Astrocyte (in vitro differentiated cells and primary cell): ENCODE measurements at regions not wholly inside any gene's neighbourhood (a gene's known extent, or its start where the extent isn't known, plus 50 kb on each side); places are given as distances from the start of the nearest gene placed in this dataset.

ENCODE experiments used
- DNase-seq: peaks from one replicate; pipeline ENCODE4 v3.0.0-alpha.2; 2010; ENCODE audit warnings: low read depth
- FAIRE-seq: peaks from 2 replicates; lab custom pipeline; 2011; peaks lifted over from hg19 to GRCh38; lab: Jason Lieb, UNC
- H2AFZ ChIP-seq: 2 replicates; pipeline ENCODE4 v1.6.0; 2012; ENCODE audit warnings: low read depth, low read length, inconsistent platforms
- H3K27ac ChIP-seq: 2 replicates; pipeline ENCODE4 v1.5.1; 2011; ENCODE audit warnings: low read depth, low read length, inconsistent platforms
- H3K27me3 ChIP-seq: 2 replicates; pipeline ENCODE4 v1.6.0; 2011; ENCODE audit warnings: low read length, inconsistent platforms; ENCODE audit not compliant: insufficient read depth
- H3K36me3 ChIP-seq: 2 replicates; pipeline ENCODE4 v1.5.1; 2011; ENCODE audit warnings: low read length, inconsistent platforms; ENCODE audit not compliant: insufficient read depth
- H3K4me1 ChIP-seq: 2 replicates; pipeline ENCODE4 v1.5.1; 2011; ENCODE audit warnings: low read length, inconsistent platforms; ENCODE audit not compliant: insufficient read depth
- H3K4me2 ChIP-seq: 2 replicates; pipeline ENCODE4 v1.6.0; 2012; ENCODE audit warnings: low read length, inconsistent platforms
- H3K4me3 ChIP-seq: 2 replicates; pipeline ENCODE4 v1.5.1; 2011; ENCODE audit warnings: low read depth, mild to moderate bottlenecking, low read length, inconsistent platforms; ENCODE audit not compliant: insufficient read depth
- H3K79me2 ChIP-seq: 2 replicates; pipeline ENCODE4 v1.6.0; 2012; ENCODE audit warnings: mild to moderate bottlenecking, low read length, inconsistent platforms; ENCODE audit not compliant: insufficient read depth
- H3K9ac ChIP-seq: 2 replicates; pipeline ENCODE4 v1.6.0; 2012; ENCODE audit warnings: mild to moderate bottlenecking, low read length, inconsistent platforms
- H3K9me3 ChIP-seq: 2 replicates; pipeline ENCODE4 v1.5.1; 2012; ENCODE audit warnings: low read depth, mild to moderate bottlenecking, low read length, inconsistent platforms; ENCODE audit not compliant: insufficient read depth
- H4K20me1 ChIP-seq: 2 replicates; pipeline ENCODE4 v1.6.0; 2012; ENCODE audit warnings: low read length, inconsistent platforms; ENCODE audit not compliant: insufficient read depth
- H3K27ac Mint-ChIP-seq: one replicate; pipeline ENCODE4 v1.8.0; 2021; ENCODE audit warnings: mild to moderate bottlenecking, mixed read lengths; ENCODE audit not compliant: unreplicated experiment
- H3K27me3 Mint-ChIP-seq: one replicate; pipeline ENCODE4 v1.8.0; 2021; ENCODE audit warnings: low read depth, mixed read lengths; ENCODE audit not compliant: unreplicated experiment
- H3K36me3 Mint-ChIP-seq: one replicate; pipeline ENCODE4 v1.8.0; 2021; ENCODE audit warnings: low read depth, mixed read lengths; ENCODE audit not compliant: unreplicated experiment
- H3K4me1 Mint-ChIP-seq: one replicate; pipeline ENCODE4 v1.8.0; 2021; ENCODE audit warnings: low read depth, mixed read lengths; ENCODE audit not compliant: unreplicated experiment
- H3K4me3 Mint-ChIP-seq: one replicate; pipeline ENCODE4 v1.8.0; 2021; ENCODE audit warnings: mild to moderate bottlenecking, moderate library complexity, mixed read lengths; ENCODE audit not compliant: unreplicated experiment
- H3K9me3 Mint-ChIP-seq: one replicate; pipeline ENCODE4 v1.8.0; 2021; ENCODE audit warnings: mild to moderate bottlenecking, mixed read lengths; ENCODE audit not compliant: unreplicated experiment
- EZH2 ChIP-seq: IDR thresholded peaks from 2 replicates; pipeline ENCODE4 v1.6.1; 2012; ENCODE audit warnings: mild to moderate bottlenecking, low read length, inconsistent platforms; ENCODE audit not compliant: insufficient read depth
- TF ChIP-seq, protein P1 (sequence below): IDR thresholded peaks from 2 replicates; pipeline ENCODE4 v1.5.1; 2011; ENCODE audit warnings: low read depth, mild to moderate bottlenecking, inconsistent platforms, low read length, moderate library complexity; ENCODE audit not compliant: insufficient read depth

DNA sequence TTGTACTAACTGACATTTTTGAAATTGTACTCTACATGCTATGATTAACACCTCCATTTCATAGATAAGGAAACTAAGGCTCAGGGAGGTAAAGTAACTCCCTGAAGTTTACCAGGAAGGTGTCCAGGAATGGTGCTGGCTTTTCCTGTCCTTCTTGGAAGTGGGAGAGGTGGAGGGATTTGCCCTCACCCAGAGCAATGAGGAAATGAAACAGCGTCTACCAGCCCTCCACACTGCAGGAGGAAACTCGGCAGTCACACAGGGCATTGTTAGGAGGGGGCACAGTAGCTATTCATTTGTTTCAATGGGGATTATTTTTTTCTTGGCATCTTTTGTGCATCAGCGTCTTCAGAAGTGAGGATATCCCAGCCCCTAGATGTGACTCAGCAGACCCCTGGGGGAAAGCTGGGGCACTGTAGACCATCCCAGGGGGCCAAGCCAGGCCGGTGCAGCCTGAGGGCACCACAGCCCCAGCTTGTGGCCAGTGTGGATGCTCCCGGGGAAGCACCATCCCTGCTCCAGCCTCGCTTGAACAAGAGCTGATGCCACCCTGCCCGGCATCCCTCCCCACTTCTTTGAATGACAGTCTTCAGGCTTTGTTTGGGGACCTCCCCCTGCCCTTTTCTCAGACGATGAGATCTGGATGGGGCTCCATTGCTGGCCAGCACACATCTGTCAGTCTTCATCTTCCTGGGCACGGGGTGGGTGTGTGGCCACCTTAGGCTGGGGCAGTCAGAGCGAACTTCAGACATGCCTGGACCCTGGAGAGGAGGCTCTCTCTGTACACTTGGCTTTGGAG is 224.4 kb upstream of the PMEPA1 start:
- H3K4me3 Mint-ChIP-seq: no peak overlapping the region
- H4K20me1 ChIP-seq: no peaks in the 10 kb centered on the region
- peak; percentile 32 for FAIRE-seq

GRCh38 chr20:57932227-57932864 is 222.5 kb upstream of the PMEPA1 start:
- Mint-ChIP-seq H3K27ac (no peak overlapping the region), H3K27me3 (peaks cover 45% of the 10 kb centered on the region), H3K4me1 (no peaks in the 10 kb centered on the region), H3K9me3 (peaks cover 5% of the 10 kb centered on the region), H3K4me3 (no peak overlapping the region), H3K36me3 (no peaks in the 10 kb centered on the region)
- H3K79me2 ChIP-seq: no peaks in the 10 kb centered on the region
- H4K20me1 ChIP-seq: no peaks in the 10 kb centered on the region
- no peak overlapping the region for H2AFZ ChIP-seq
- H3K27me3 ChIP-seq: no peaks in the 10 kb centered on the region
- no peak overlapping the region for H3K4me3 ChIP-seq
- no peak for TF ChIP-seq EZH2
- TF ChIP-seq, protein P1, sequence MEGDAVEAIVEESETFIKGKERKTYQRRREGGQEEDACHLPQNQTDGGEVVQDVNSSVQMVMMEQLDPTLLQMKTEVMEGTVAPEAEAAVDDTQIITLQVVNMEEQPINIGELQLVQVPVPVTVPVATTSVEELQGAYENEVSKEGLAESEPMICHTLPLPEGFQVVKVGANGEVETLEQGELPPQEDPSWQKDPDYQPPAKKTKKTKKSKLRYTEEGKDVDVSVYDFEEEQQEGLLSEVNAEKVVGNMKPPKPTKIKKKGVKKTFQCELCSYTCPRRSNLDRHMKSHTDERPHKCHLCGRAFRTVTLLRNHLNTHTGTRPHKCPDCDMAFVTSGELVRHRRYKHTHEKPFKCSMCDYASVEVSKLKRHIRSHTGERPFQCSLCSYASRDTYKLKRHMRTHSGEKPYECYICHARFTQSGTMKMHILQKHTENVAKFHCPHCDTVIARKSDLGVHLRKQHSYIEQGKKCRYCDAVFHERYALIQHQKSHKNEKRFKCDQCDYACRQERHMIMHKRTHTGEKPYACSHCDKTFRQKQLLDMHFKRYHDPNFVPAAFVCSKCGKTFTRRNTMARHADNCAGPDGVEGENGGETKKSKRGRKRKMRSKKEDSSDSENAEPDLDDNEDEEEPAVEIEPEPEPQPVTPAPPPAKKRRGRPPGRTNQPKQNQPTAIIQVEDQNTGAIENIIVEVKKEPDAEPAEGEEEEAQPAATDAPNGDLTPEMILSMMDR: no peak
- H3K36me3 ChIP-seq: no peaks in the 10 kb centered on the region
- FAIRE-seq: no peak
- H3K9me3 ChIP-seq: no peaks in the 10 kb centered on the region
- no peak overlapping the region for H3K4me2 ChIP-seq
- no peak for DNase-seq
- H3K27ac ChIP-seq: no peak overlapping the region
- no peak overlapping the region for H3K9ac ChIP-seq
- peaks cover 4% of the 10 kb centered on the region for H3K4me1 ChIP-seq

More for the DNA sequence above, 224.4 kb upstream of the PMEPA1 start:
- Mint-ChIP-seq H3K27ac (no peak overlapping the region), H3K9me3 (peaks cover 3% of the 10 kb centered on the region), H3K27me3 (peaks cover 48% of the 10 kb centered on the region), H3K36me3 (no peaks in the 10 kb centered on the region), H3K4me1 (peaks cover 7% of the 10 kb centered on the region)
- no peak overlapping the region for H3K9ac ChIP-seq
- TF ChIP-seq, protein P1: no peak
- TF ChIP-seq EZH2: no peak
- peaks cover 11% of the 10 kb centered on the region for H3K4me1 ChIP-seq
- H3K4me3 ChIP-seq: no peak overlapping the region
- no peaks in the 10 kb centered on the region for H3K27me3 ChIP-seq
- no peaks in the 10 kb centered on the region for H3K36me3 ChIP-seq
- no peak for DNase-seq
- H3K9me3 ChIP-seq: no peaks in the 10 kb centered on the region
- no peak overlapping the region for H2AFZ ChIP-seq
- no peaks in the 10 kb centered on the region for H3K79me2 ChIP-seq
- H3K27ac ChIP-seq: no peak overlapping the region
- H3K4me2 ChIP-seq: no peak overlapping the region

DNA sequence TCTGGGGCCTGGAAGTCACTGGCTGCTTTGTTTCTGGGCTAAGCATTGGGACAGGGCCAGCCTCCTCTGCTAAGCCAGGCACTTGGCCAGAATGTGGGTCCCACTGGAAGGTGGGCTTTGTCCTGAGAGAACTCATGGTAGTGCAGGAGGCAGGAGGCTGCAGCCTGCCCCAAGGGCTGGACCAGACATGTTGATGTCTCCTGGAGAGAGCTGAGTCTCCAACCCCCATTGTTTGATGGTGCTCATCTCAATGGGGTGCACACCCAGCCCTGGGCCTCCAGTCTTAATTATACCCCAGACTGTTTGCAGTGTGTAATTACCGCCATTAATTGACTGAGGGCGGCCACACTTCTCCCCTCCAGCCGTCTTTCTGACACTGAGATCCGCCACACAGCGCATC is 220.5 kb upstream of the PMEPA1 start:
- Mint-ChIP-seq H3K9me3 (peaks cover 12% of the 10 kb centered on the region), H3K36me3 (no peaks in the 10 kb centered on the region), H3K27ac (no peak overlapping the region), H3K27me3 (peaks cover 40% of the 10 kb centered on the region), H3K4me1 (no peaks in the 10 kb centered on the region), H3K4me3 (no peak overlapping the region)
- Histone ChIP-seq H3K36me3 (no peaks in the 10 kb centered on the region), H2AFZ (no peak overlapping the region), H3K4me2 (no peak overlapping the region), H3K9ac (no peak overlapping the region), H3K27ac (no peak overlapping the region), H3K4me1 (peaks cover 4% of the 10 kb centered on the region), H3K4me3 (no peak overlapping the region), H3K27me3 (no peaks in the 10 kb centered on the region), H4K20me1 (no peaks in the 10 kb centered on the region), H3K9me3 (no peaks in the 10 kb centered on the region), H3K79me2 (no peaks in the 10 kb centered on the region)
- DNase-seq (no peak), FAIRE-seq (no peak)
- no peak for TF ChIP-seq EZH2
- TF ChIP-seq, protein P1: no peak
